Activated CD4-positive, alpha-beta T cell treated with anti-CD3 and anti-CD28 coated beads for 36 hours (primary cell): ENCODE measurements at regions not wholly inside any gene's neighbourhood (a gene's known extent, or its start where the extent isn't known, plus 50 kb on each side); places are given as distances from the start of the nearest gene placed in this dataset.

ENCODE experiments used
- ATAC-seq: fragments of 200-7000 bp; cut with Tn5 transposase; one replicate; pipeline ENCODE4 v1.10.0; 2021; ENCODE audit warnings: mild to moderate bottlenecking, moderate library complexity
- CTCF ChIA-PET: fragments of 350-600 bp; sonication (Branson Sonifier 250); formaldehyde crosslinking; loops from one replicate; lab custom pipeline; 2021; ENCODE audit warnings: antibody characterized with exemption; lab: Charles Lee
- POLR2A ChIA-PET: fragments of 350-600 bp; sonication (Branson Sonifier 250); formaldehyde crosslinking; loops from one replicate; lab custom pipeline; 2021; ENCODE audit warnings: antibody characterized with exemption, inconsistent platforms; lab: Charles Lee
- DNase-seq: peaks from one replicate; pipeline ENCODE4 v3.0.0-alpha.2; 2020
- H3K27ac Mint-ChIP-seq: one replicate; pipeline ENCODE4 v1.8.0; 2021; ENCODE audit warnings: mixed read lengths
- H3K27me3 Mint-ChIP-seq: one replicate; pipeline ENCODE4 v1.8.0; 2021; ENCODE audit warnings: mixed read lengths
- H3K36me3 Mint-ChIP-seq: one replicate; pipeline ENCODE4 v1.8.0; 2021; ENCODE audit warnings: low read depth, mixed read lengths
- H3K4me1 Mint-ChIP-seq: one replicate; pipeline ENCODE4 v1.8.0; 2021; ENCODE audit warnings: mixed read lengths
- H3K4me3 Mint-ChIP-seq: one replicate; pipeline ENCODE4 v1.8.0; 2021; ENCODE audit warnings: mild to moderate bottlenecking, moderate library complexity, mixed read lengths
- H3K9me3 Mint-ChIP-seq: one replicate; pipeline ENCODE4 v1.8.0; 2021; ENCODE audit warnings: low read depth, mixed read lengths
- intact Hi-C, 2 experiments: fragments of 100-400 bp; cut with DNase I in 1 of 2; cut with micrococcal nuclease in 1 of 2; formaldehyde crosslinking; loops; one replicate each; pipeline versions ENCODE4 v1.14.2 to v1.15.1; 2022 to 2024; cut with DNase I, micrococcal nuclease

GRCh38 chr2:222057347-222058073, 241.3 kb downstream of the PAX3 start:
- no peak overlapping the region for H3K27ac Mint-ChIP-seq
- POLR2A ChIA-PET: no interaction called here
- peaks cover 35% of the 10 kb centered on the region for H3K27me3 Mint-ChIP-seq
- no peak for ATAC-seq
- intact Hi-C loops: loop anchor here (1.0 to 10.0 kb wide), 7 partner anchors 245 to 557 kb away; no protein-coding TSS in a partner anchor
- CTCF ChIA-PET: interaction anchor here (0.7 to 1.6 kb wide), 6 partner anchors 12 to 375 kb away, joined by 3 to 6 read pairs (median 3); no protein-coding TSS in a partner anchor
- H3K36me3 Mint-ChIP-seq: no peaks in the 10 kb centered on the region
- no peak overlapping the region for H3K4me3 Mint-ChIP-seq
- H3K4me1 Mint-ChIP-seq: no peaks in the 10 kb centered on the region
- DNase-seq: no peak
- H3K9me3 Mint-ChIP-seq: no peaks in the 10 kb centered on the region

GRCh38 chr2:222055328-222055727, 243.5 kb downstream of the PAX3 start:
- DNase-seq (no peak), ATAC-seq (no peak)
- Mint-ChIP-seq H3K4me3 (no peak overlapping the region), H3K27ac (no peak overlapping the region), H3K27me3 (peaks cover 35% of the 10 kb centered on the region), H3K9me3 (no peaks in the 10 kb centered on the region), H3K36me3 (no peaks in the 10 kb centered on the region), H3K4me1 (no peaks in the 10 kb centered on the region)
- ChIA-PET POLR2A (no interaction called here), CTCF (interaction anchor here (1.4 kb wide), 1 partner anchor 559 kb away, joined by 4 read pairs; no protein-coding TSS in a partner anchor)
- intact Hi-C loops: loop anchor here (5.0 to 10.0 kb wide), 4 partner anchors 247 to 507 kb away; no protein-coding TSS in a partner anchor

GRCh38 chr2:222054813-222055212, 244.0 kb downstream of the PAX3 start:
- intact Hi-C loops: loop anchor here (5.0 to 10.0 kb wide), 4 partner anchors 247 to 507 kb away; no protein-coding TSS in a partner anchor
- Mint-ChIP-seq H3K36me3 (no peaks in the 10 kb centered on the region), H3K27me3 (peaks cover 32% of the 10 kb centered on the region), H3K9me3 (no peaks in the 10 kb centered on the region), H3K4me1 (no peaks in the 10 kb centered on the region), H3K4me3 (no peak overlapping the region), H3K27ac (no peak overlapping the region)
- DNase-seq (no peak), ATAC-seq (no peak)
- CTCF ChIA-PET: interaction anchor here (1.4 kb wide), 1 partner anchor 560 kb away, joined by 4 read pairs; no protein-coding TSS in a partner anchor
- POLR2A ChIA-PET: no interaction called here

DNA sequence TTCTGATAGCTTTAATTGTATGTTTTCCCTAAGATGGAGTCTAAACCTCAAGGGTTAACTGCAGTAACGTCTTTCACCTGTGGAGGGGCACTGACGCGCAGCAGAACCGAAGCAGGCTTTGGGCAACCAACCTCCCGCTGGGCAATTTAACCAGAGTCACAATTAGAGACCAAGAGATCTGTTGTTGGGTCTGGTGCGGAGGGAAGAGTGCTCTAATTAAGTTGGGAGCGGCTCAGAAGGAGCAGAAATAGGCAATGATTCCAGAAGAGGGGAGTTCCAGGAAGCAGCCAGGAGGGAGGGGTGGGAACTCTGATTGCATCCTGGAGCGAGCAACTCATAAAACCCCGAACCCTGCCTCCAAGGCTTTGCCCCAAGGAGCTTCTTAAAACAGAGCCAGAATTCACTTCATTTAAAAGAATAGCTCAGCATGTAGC, 245.8 kb downstream of the PAX3 start:
- CTCF ChIA-PET: no interaction called here
- no peak overlapping the region for H3K4me3 Mint-ChIP-seq
- POLR2A ChIA-PET: no interaction called here
- intact Hi-C loops: loop anchor here in 1 of 2 experiments (10.0 kb wide), 1 partner anchor 262 kb away; no protein-coding TSS in a partner anchor
- no peaks in the 10 kb centered on the region for H3K9me3 Mint-ChIP-seq
- DNase-seq (peak; percentile 17), ATAC-seq (no peak)
- H3K27ac Mint-ChIP-seq: no peak overlapping the region
- peaks cover 37% of the 10 kb centered on the region for H3K27me3 Mint-ChIP-seq
- no peaks in the 10 kb centered on the region for H3K4me1 Mint-ChIP-seq
- H3K36me3 Mint-ChIP-seq: no peaks in the 10 kb centered on the region

DNA sequence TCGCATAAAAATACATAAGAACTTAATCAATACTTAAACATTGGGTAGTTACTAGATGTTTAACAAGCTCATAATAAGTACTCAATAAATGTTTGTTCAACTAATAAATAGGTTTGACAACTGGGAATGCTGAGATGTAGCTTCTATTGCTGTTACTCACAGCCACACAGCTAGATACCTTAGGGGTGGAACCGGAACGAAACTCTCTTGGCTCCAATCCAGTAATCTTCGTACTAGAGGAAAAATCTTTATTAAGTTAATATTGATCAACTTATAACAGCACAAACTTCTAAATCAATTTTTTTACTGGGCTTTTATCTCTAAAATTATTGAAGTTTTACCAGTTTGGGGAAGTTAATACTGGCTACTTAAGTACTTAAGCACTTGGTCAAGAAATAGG, 247.8 kb downstream of the PAX3 start:
- ChIA-PET CTCF (no interaction called here), POLR2A (no interaction called here)
- Mint-ChIP-seq H3K36me3 (no peaks in the 10 kb centered on the region), H3K4me1 (no peaks in the 10 kb centered on the region), H3K4me3 (no peak overlapping the region), H3K9me3 (no peaks in the 10 kb centered on the region), H3K27ac (no peak overlapping the region), H3K27me3 (peaks cover 33% of the 10 kb centered on the region)
- no peak for ATAC-seq
- intact Hi-C loops: loop anchor here in 1 of 2 experiments (10.0 kb wide), 1 partner anchor 264 kb away; no protein-coding TSS in a partner anchor
- no peak for DNase-seq

- intact Hi-C loops: loop anchor here in 1 of 2 experiments (10.0 kb wide), 1 partner anchor 265 kb away; no protein-coding TSS in a partner anchor
- no peak for ATAC-seq
Measured at GRCh38 chr2:222049946-222050345, 248.9 kb downstream of the PAX3 start.

DNA sequence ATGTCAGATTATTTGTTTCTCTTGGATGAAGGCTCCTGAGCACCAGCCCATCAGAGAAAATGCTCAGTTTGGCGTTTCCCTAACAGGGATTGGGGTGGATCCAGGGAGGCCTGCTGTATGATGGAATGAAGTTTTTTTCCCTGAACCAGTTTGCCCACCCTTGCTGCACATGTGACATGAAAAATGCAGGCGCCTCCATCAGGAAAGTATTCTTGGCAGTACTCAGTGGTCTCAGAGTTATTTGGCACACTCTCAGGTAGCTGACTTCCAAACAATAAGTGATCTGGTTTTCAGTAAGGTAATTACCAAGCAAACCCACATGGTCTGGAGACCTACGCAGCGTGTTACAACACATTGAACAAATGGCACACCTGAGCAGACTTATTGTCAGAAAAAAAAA, 254.9 kb downstream of the PAX3 start:
- intact Hi-C loops: no loop called here
- Mint-ChIP-seq H3K9me3 (no peaks in the 10 kb centered on the region), H3K4me3 (no peak overlapping the region), H3K36me3 (no peaks in the 10 kb centered on the region), H3K27ac (no peak overlapping the region), H3K4me1 (no peaks in the 10 kb centered on the region), H3K27me3 (peaks cover 8% of the 10 kb centered on the region)
- DNase-seq (no peak), ATAC-seq (no peak)
- CTCF ChIA-PET: interaction anchor here (0.5 kb wide), 1 partner anchor 637 kb away, joined by 3 read pairs; no protein-coding TSS in a partner anchor
- POLR2A ChIA-PET: no interaction called here

More at GRCh38 chr2:222049946-222050345, 248.9 kb downstream of the PAX3 start:
- no peak for DNase-seq
- H3K4me1 Mint-ChIP-seq: no peaks in the 10 kb centered on the region
- peaks cover 30% of the 10 kb centered on the region for H3K27me3 Mint-ChIP-seq
- no peak overlapping the region for H3K27ac Mint-ChIP-seq
- ChIA-PET POLR2A (no interaction called here), CTCF (no interaction called here)
- no peaks in the 10 kb centered on the region for H3K9me3 Mint-ChIP-seq
- no peak overlapping the region for H3K4me3 Mint-ChIP-seq
- H3K36me3 Mint-ChIP-seq: no peaks in the 10 kb centered on the region

DNA sequence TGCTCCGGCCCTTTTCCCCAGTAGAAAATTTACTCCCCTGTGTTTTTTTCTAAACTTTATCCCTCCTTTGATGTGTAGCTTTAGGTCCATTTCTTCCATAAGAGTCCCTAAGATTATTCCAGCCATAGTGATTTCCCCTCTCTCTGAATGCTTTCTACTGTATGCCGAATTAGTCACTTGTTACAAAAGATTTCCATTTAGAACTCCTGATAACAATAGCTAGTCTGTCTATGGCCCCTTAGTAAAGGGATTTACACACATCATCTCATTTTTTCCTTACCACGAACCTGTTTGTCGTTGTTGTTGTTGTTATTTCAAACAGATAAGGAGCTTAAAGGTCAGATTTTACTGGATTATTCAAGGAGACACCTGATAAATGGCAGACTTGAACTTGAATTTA, 256.1 kb downstream of the PAX3 start:
- no peaks in the 10 kb centered on the region for H3K36me3 Mint-ChIP-seq
- no peaks in the 10 kb centered on the region for H3K4me1 Mint-ChIP-seq
- H3K4me3 Mint-ChIP-seq: no peak overlapping the region
- ChIA-PET CTCF (interaction anchor here (0.7 kb wide), 1 partner anchor 1791 kb away, joined by 3 read pairs; no protein-coding TSS in a partner anchor), POLR2A (no interaction called here)
- ATAC-seq (no peak), DNase-seq (no peak)
- intact Hi-C loops: no loop called here
- H3K27me3 Mint-ChIP-seq: peaks cover 6% of the 10 kb centered on the region
- no peak overlapping the region for H3K27ac Mint-ChIP-seq
- H3K9me3 Mint-ChIP-seq: no peaks in the 10 kb centered on the region

GRCh38 chr2:222040333-222040732, 258.5 kb downstream of the PAX3 start:
- no peak for DNase-seq
- Mint-ChIP-seq H3K36me3 (no peaks in the 10 kb centered on the region), H3K9me3 (no peaks in the 10 kb centered on the region), H3K27me3 (peaks cover 4% of the 10 kb centered on the region), H3K4me1 (no peaks in the 10 kb centered on the region), H3K27ac (no peak overlapping the region), H3K4me3 (no peak overlapping the region)
- POLR2A ChIA-PET: no interaction called here
- no peak for ATAC-seq
- CTCF ChIA-PET: no interaction called here
- intact Hi-C loops: no loop called here

DNA sequence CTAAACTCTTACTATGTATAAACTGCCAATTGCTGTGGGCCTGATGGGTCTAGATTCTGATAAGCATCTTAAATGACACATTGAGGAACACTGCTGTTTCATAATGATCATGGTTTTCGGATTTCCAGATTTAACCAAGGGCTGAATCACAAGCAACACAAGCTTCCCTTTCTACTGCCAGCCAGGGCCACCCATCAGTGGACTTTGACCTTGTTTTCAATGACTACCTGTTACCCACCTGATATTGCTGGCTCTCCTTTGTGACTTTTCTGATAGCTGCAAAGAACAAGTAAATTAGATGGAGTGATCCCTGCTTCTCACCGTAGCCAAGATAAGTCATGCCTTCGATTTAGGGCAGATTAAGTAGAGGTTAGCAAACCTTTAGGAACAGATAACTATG, 259.0 kb downstream of the PAX3 start:
- H3K4me1 Mint-ChIP-seq: no peaks in the 10 kb centered on the region
- H3K27me3 Mint-ChIP-seq: peaks cover 4% of the 10 kb centered on the region
- no peak overlapping the region for H3K4me3 Mint-ChIP-seq
- H3K27ac Mint-ChIP-seq: no peak overlapping the region
- DNase-seq (no peak), ATAC-seq (no peak)
- no peaks in the 10 kb centered on the region for H3K9me3 Mint-ChIP-seq
- intact Hi-C loops: no loop called here
- H3K36me3 Mint-ChIP-seq: no peaks in the 10 kb centered on the region
- ChIA-PET CTCF (interaction anchor here (1.7 kb wide), 1 partner anchor 14 kb away, joined by 5 read pairs; no protein-coding TSS in a partner anchor), POLR2A (no interaction called here)

GRCh38 chr2:222038067-222038802, 260.6 kb downstream of the PAX3 start:
- peaks cover 4% of the 10 kb centered on the region for H3K27me3 Mint-ChIP-seq
- no peak for DNase-seq
- no peaks in the 10 kb centered on the region for H3K9me3 Mint-ChIP-seq
- intact Hi-C loops: no loop called here
- ATAC-seq: no peak
- POLR2A ChIA-PET: no interaction called here
- H3K36me3 Mint-ChIP-seq: no peaks in the 10 kb centered on the region
- CTCF ChIA-PET: interaction anchor here (0.5 to 1.7 kb wide), 6 partner anchors 10 to 524 kb away, joined by 3 to 5 read pairs (median 3); no protein-coding TSS in a partner anchor
- H3K4me1 Mint-ChIP-seq: no peaks in the 10 kb centered on the region
- H3K27ac Mint-ChIP-seq: no peak overlapping the region
- H3K4me3 Mint-ChIP-seq: no peak overlapping the region
